Chondrocyte (in vitro differentiated cells): ENCODE measurements at regions not wholly inside any gene's neighbourhood (a gene's known extent, or its start where the extent isn't known, plus 50 kb on each side); places are given as distances from the start of the nearest gene placed in this dataset.

Source experiments
- DNase-seq: peaks from one replicate; pipeline ENCODE4 v3.0.0; 2021; ENCODE audit warnings: mixed read lengths, low spot score
- H3K27ac Mint-ChIP-seq: one replicate; pipeline ENCODE4 v1.8.0; 2021; ENCODE audit warnings: mild to moderate bottlenecking, moderate library complexity, mixed read lengths; ENCODE audit not compliant: unreplicated experiment
- H3K27me3 Mint-ChIP-seq: 2 replicates; pipeline ENCODE4 v1.8.0; 2021; ENCODE audit warnings: low read depth, mixed read lengths
- H3K36me3 Mint-ChIP-seq: 2 replicates; pipeline ENCODE4 v1.8.0; 2021; ENCODE audit warnings: low read depth, mixed read lengths
- H3K4me1 Mint-ChIP-seq: 2 replicates; pipeline ENCODE4 v1.8.0; 2021; ENCODE audit warnings: low read depth, mild to moderate bottlenecking, mixed read lengths
- H3K4me3 Mint-ChIP-seq: one replicate; pipeline ENCODE4 v1.8.0; 2021; ENCODE audit warnings: mild to moderate bottlenecking, moderate library complexity, mixed read lengths; ENCODE audit not compliant: unreplicated experiment
- H3K9me3 Mint-ChIP-seq: 2 replicates; pipeline ENCODE4 v1.8.0; 2021; ENCODE audit warnings: low read depth, mixed read lengths
- TF ChIP-seq, protein P1 (sequence below): fragments of 200-600 bp; sonication (generic); IDR thresholded peaks from 2 replicates; pipeline ENCODE4 v1.5.0; 2021; ENCODE audit warnings: antibody characterized with exemption, mild to moderate bottlenecking, moderate library complexity

DNA sequence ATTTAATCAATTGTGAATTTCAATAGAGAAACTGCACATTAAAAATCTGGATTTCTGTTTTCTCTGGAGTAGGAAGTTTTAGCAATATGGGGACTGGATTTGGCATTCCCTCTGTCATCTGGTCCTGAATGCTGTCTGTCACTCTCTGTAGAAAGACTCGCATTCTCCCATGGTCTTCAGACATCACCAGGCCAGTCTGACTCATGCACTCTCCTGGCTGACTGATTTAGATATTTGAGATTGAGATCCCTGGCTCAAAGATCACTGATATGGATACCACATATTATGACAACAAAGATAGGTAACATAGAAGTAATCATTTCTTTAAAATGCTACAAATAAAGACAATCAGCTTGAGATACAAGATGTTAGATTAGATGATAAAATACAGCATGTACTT lies 524.5 kb downstream of the GALC start:
- H3K4me3 Mint-ChIP-seq = no peak overlapping the region
- H3K4me1 Mint-ChIP-seq = no peaks in the 10 kb centered on the region
- no peak for DNase-seq
- TF ChIP-seq, protein P1, sequence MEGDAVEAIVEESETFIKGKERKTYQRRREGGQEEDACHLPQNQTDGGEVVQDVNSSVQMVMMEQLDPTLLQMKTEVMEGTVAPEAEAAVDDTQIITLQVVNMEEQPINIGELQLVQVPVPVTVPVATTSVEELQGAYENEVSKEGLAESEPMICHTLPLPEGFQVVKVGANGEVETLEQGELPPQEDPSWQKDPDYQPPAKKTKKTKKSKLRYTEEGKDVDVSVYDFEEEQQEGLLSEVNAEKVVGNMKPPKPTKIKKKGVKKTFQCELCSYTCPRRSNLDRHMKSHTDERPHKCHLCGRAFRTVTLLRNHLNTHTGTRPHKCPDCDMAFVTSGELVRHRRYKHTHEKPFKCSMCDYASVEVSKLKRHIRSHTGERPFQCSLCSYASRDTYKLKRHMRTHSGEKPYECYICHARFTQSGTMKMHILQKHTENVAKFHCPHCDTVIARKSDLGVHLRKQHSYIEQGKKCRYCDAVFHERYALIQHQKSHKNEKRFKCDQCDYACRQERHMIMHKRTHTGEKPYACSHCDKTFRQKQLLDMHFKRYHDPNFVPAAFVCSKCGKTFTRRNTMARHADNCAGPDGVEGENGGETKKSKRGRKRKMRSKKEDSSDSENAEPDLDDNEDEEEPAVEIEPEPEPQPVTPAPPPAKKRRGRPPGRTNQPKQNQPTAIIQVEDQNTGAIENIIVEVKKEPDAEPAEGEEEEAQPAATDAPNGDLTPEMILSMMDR = no peak
- no peak overlapping the region for H3K27ac Mint-ChIP-seq
- H3K27me3 Mint-ChIP-seq = no peaks in the 10 kb centered on the region
- no peaks in the 10 kb centered on the region for H3K36me3 Mint-ChIP-seq
- H3K9me3 Mint-ChIP-seq = peaks cover 6% of the 10 kb centered on the region

DNA sequence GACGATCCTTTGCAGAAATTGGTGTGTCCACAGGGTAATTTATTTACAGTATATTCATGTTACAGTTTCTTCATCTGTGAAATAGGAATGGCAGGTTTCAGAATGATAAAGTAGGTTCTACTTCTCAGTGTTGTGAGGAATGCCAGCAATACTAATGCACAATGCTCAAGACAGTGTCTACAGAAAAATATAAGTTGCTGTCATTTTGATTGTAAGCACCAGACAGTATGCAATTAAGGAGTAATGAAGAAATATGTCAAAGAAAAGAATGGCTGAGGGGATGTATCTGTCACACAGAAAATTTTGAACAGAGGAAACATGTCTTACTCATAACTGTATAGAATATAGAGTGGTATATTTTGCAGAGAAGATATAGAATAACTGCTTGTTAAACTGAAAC lies 525.4 kb downstream of the GALC start:
- no peaks in the 10 kb centered on the region for H3K4me1 Mint-ChIP-seq
- no peak for DNase-seq
- H3K36me3 Mint-ChIP-seq = no peaks in the 10 kb centered on the region
- H3K27me3 Mint-ChIP-seq = peaks cover 2% of the 10 kb centered on the region
- peaks cover 10% of the 10 kb centered on the region for H3K9me3 Mint-ChIP-seq
- TF ChIP-seq, protein P1 = no peak
- H3K4me3 Mint-ChIP-seq = no peak overlapping the region
- no peak overlapping the region for H3K27ac Mint-ChIP-seq

DNA sequence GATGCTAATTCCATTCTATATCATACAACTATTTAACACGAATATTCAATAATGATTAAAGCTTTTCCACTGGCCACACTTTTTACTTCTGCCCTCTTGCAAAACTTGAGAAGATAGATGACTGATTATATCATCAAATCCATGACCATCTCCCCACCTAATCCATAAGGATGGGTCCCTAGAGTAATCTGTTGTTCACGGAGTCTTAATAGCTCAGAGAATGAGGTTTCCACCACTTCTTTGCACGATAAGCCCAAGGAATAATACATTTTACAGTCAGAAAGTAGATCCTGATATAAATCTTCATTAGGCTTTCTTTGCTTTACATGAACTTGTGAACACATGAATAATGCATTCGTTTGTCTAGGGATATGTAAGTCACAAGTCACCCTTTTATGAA lies 527.2 kb downstream of the GALC start:
- DNase-seq = no peak
- Mint-ChIP-seq H3K9me3 (peaks cover 10% of the 10 kb centered on the region), H3K27me3 (peaks cover 2% of the 10 kb centered on the region), H3K27ac (no peak overlapping the region), H3K36me3 (no peaks in the 10 kb centered on the region), H3K4me3 (no peak overlapping the region), H3K4me1 (no peaks in the 10 kb centered on the region)
- TF ChIP-seq, protein P1 = no peak

DNA sequence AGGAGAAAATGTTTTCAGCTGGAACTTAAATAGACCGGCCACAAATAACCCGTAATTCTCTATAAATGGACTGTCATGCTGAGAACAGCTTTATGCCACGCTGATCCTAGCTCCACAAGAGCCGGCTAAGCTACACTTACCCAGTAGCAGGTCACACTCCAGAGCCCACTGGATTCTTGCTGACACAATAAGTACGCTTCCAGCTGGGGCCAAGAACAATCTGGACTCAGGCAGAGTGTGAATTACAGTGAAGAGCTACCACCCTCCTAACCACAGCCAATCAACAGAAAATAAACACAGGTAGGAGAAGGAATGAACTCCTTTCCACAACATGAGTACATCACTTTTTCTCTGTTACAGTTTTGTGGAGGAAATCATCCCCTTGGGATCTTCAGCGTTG lies 531.3 kb downstream of the GALC start:
- H3K9me3 Mint-ChIP-seq = peaks cover 11% of the 10 kb centered on the region
- no peaks in the 10 kb centered on the region for H3K4me1 Mint-ChIP-seq
- TF ChIP-seq, protein P1 = no peak
- no peak overlapping the region for H3K27ac Mint-ChIP-seq
- no peaks in the 10 kb centered on the region for H3K36me3 Mint-ChIP-seq
- no peak for DNase-seq
- H3K4me3 Mint-ChIP-seq = no peak overlapping the region
- peaks cover 3% of the 10 kb centered on the region for H3K27me3 Mint-ChIP-seq

DNA sequence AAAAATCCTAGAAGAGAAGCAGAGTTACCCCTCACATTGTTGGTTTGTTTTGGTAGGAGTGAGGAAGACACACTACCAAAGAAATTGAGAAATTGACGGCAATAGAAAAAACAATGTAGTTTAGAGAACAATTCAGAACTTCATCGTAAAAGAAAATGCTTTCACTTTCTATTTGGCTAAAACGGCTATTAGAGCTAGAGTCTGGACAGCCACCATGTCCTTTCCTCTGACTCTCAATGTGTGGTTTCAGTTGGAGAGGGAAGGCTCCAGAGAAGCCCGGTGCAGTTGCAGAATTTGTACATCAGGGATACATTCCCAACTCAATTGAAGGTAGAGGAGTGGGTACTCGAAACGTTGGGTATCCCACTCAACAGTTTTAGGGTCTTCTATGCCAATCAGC lies 535.3 kb downstream of the GALC start:
- DNase-seq = no peak
- TF ChIP-seq, protein P1 = no peak
- Mint-ChIP-seq H3K36me3 (no peaks in the 10 kb centered on the region), H3K4me3 (no peak overlapping the region), H3K9me3 (peaks cover 12% of the 10 kb centered on the region), H3K27ac (no peak overlapping the region), H3K27me3 (peaks cover 2% of the 10 kb centered on the region), H3K4me1 (no peaks in the 10 kb centered on the region)
